ENCODE measurements at regions not wholly inside any gene's neighbourhood (a gene's known extent, or its start where the extent isn't known, plus 50 kb on each side); places are given as distances from the start of the nearest gene placed in this dataset.

DNA sequence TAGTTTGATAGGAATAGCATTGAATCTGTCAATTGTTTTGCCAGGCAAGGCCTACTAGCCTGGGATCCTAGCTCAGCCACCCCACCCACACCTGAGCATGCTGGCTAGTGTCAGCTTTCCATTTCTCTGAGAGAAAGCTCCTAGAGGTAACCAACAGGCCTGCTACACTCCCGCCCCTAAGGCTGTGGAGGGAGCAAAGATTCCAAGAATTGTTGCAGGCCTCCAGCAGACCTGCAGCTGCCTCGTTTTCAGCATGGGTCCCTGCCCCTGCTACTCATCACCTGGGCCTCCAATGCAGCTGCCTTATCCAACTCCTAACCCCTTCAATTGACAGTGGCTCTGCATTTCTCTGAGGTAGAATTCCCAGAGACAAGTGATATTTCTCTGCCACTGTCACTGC is 852.4 kb upstream of the MDGA2 start:
- no peak for TF ChIP-seq ZNF274 (IDR thresholded peaks at IDR 0.05; ENCODE audit: low read depth, low read length)
- no peak for TF ChIP-seq SUZ12 (IDR thresholded peaks at IDR 0.05; ENCODE audit: extremely low read depth, insufficient read depth, insufficient read length)
